SK-N-DZ (cell line): ENCODE measurements at regions not wholly inside any gene's neighbourhood (a gene's known extent, or its start where the extent isn't known, plus 50 kb on each side); places are given as distances from the start of the nearest gene placed in this dataset.

ENCODE experiments used
- DNase-seq: peaks from one replicate; pipeline ENCODE4 v3.0.0-alpha.2; 2015; ENCODE audit warnings: low spot score

- DNase-seq = no peak
Measured at GRCh38 chr16:74232806-74233465, 63.7 kb upstream of the PSMD7 start.

- no peak for DNase-seq
Measured at GRCh38 chr16:74230126-74230525, 66.5 kb upstream of the PSMD7 start.

- no peak for DNase-seq
Measured at GRCh38 chr16:74226338-74226954, 70.2 kb upstream of the PSMD7 start.

- DNase-seq = no peak
Measured at GRCh38 chr16:74224828-74225612, 71.6 kb upstream of the PSMD7 start.

- no peak for DNase-seq
Measured at GRCh38 chr16:74221828-74222227, 74.8 kb upstream of the PSMD7 start.

- DNase-seq = no peak
Measured at GRCh38 chr16:74219706-74220105, 76.9 kb upstream of the PSMD7 start.

GRCh38 chr16:74218871-74219270 is 77.7 kb upstream of the PSMD7 start:
- DNase-seq = no peak

- DNase-seq = no peak
Measured at GRCh38 chr16:74216319-74216718, 80.3 kb upstream of the PSMD7 start.

GRCh38 chr16:74215249-74215648 is 81.4 kb upstream of the PSMD7 start:
- no peak for DNase-seq

GRCh38 chr16:74213372-74213771 is 83.2 kb upstream of the PSMD7 start:
- no peak for DNase-seq

GRCh38 chr16:74210245-74210644 is 86.4 kb upstream of the PSMD7 start:
- DNase-seq = no peak

- no peak for DNase-seq
Measured at GRCh38 chr16:74202009-74202408, 94.6 kb upstream of the PSMD7 start.

- no peak for DNase-seq
Measured at GRCh38 chr16:74201576-74201975, 95.0 kb upstream of the PSMD7 start.

GRCh38 chr16:74200921-74201320 is 95.7 kb upstream of the PSMD7 start:
- DNase-seq = no peak

GRCh38 chr16:74199842-74200124 is 96.8 kb upstream of the PSMD7 start:
- DNase-seq = no peak

GRCh38 chr16:74199066-74199841 is 97.4 kb upstream of the PSMD7 start:
- no peak for DNase-seq

GRCh38 chr16:74192281-74192797 is 104.3 kb upstream of the PSMD7 start:
- DNase-seq = no peak

- no peak for DNase-seq
Measured at GRCh38 chr16:74190292-74190691, 106.3 kb upstream of the PSMD7 start.

- DNase-seq = no peak
Measured at GRCh38 chr16:74188856-74189255, 107.8 kb upstream of the PSMD7 start.

GRCh38 chr16:74186561-74186971 is 110.0 kb upstream of the PSMD7 start:
- DNase-seq = no peak

- DNase-seq = no peak
Measured at GRCh38 chr16:74184839-74185238, 111.8 kb upstream of the PSMD7 start.
